Ovary (tissue), 1 donor: ENCODE measurements at regions not wholly inside any gene's neighbourhood (a gene's known extent, or its start where the extent isn't known, plus 50 kb on each side); places are given as distances from the start of the nearest gene placed in this dataset.

Experiments used
- EP300 ChIP-seq: sonication (generic); formaldehyde crosslinking; IDR thresholded peaks from one replicate; pipeline ENCODE4 v1.6.1; 2017; ENCODE audit warnings: antibody characterized with exemption
- POLR2A ChIP-seq: fragments of 450-650 bp; IDR thresholded peaks from one replicate; pipeline ENCODE4 v1.6.1; 2017; ENCODE audit warnings: antibody characterized with exemption, mild to moderate bottlenecking, moderate library complexity

DNA sequence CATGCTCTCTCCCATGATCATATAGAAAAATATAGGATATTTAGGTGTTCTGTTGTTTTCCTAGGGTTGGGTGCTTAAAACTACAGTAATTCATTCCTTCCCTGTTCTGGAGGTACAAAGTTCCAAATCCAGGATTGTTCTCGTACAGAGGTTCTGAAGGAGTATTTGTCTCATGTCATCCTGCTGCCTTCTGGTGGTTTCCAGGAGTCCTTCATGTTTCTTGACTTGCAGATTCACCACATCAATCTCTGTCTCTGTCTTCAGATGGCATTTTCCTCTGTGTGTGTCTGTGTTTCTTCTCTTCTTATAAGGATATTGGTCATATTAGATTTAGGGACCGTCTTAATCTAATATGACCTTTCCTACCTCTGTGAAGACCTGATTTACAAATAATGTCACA lies 397.9 kb downstream of the NYAP2 start:
- TF ChIP-seq EP300 (no peak), POLR2A (no peak)
